ENCODE measurements at regions not wholly inside any gene's neighbourhood (a gene's known extent, or its start where the extent isn't known, plus 50 kb on each side); places are given as distances from the start of the nearest gene placed in this dataset.
A peak's percentile ranks its signal among the peaks of the same experiment; 100 is the strongest.

GRCh38 chr4:104064646-104065577 is 345.1 kb upstream of the TACR3 start:
- H3K27me3 Mint-ChIP-seq (ENCODE audit: insufficient read depth), result no peaks in the 10 kb centered on the region
- 80 to 91% methylated on average over 4 to 7 of the region's 8 CpGs for WGBS, 2 experiments (ENCODE audit: insufficient coverage in 1 of 2, insufficient read length in 1 of 2)
- no peak overlapping the region for H3K27ac ChIP-seq (ENCODE audit: low read depth, low read length)
- peak; percentile 92 for TF ChIP-seq CTCF (conservative IDR thresholded peaks at IDR 0.05)
- no peaks in the 10 kb centered on the region for H3K9me3 ChIP-seq (ENCODE audit: control insufficient read depth, low read length)
- H3K4me3 Mint-ChIP-seq, result no peak overlapping the region
- no peak overlapping the region for H3K9ac ChIP-seq (ENCODE audit: extremely low read depth, low read length, poor library complexity, severe bottlenecking)
- peak; percentile 81 for DNase-seq
- H3K4me3 ChIP-seq (ENCODE audit: low read length), result no peak overlapping the region
- no peaks in the 10 kb centered on the region for H3K9me3 Mint-ChIP-seq
- H3K27me3 ChIP-seq (ENCODE audit: control insufficient read depth, insufficient read depth, low read length, poor library complexity, severe bottlenecking), result no peaks in the 10 kb centered on the region
- H3K4me1 ChIP-seq (ENCODE audit: control insufficient read depth, insufficient read depth, low read length), result no peaks in the 10 kb centered on the region
- peaks cover 1% of the 10 kb centered on the region for H3K4me1 Mint-ChIP-seq
- no peaks in the 10 kb centered on the region for H3K36me3 ChIP-seq (ENCODE audit: control insufficient read depth, insufficient read depth, low read length)
- no peak overlapping the region for H3K27ac Mint-ChIP-seq
- no peaks in the 10 kb centered on the region for H3K36me3 Mint-ChIP-seq (ENCODE audit: low read depth)

- Mint-ChIP-seq H3K27ac (no peak overlapping the region), H3K4me1 (peaks cover 1% of the 10 kb centered on the region), H3K4me3 (no peak overlapping the region), H3K36me3 (ENCODE audit: low read depth) (no peaks in the 10 kb centered on the region), H3K9me3 (no peaks in the 10 kb centered on the region), H3K27me3 (ENCODE audit: insufficient read depth) (no peaks in the 10 kb centered on the region)
- no peak for DNase-seq
- Histone ChIP-seq H3K27ac (ENCODE audit: low read depth, low read length) (no peak overlapping the region), H3K9me3 (ENCODE audit: control insufficient read depth, low read length) (no peaks in the 10 kb centered on the region), H3K9ac (ENCODE audit: extremely low read depth, low read length, poor library complexity, severe bottlenecking) (no peak overlapping the region), H3K36me3 (ENCODE audit: control insufficient read depth, insufficient read depth, low read length) (no peaks in the 10 kb centered on the region), H3K27me3 (ENCODE audit: control insufficient read depth, insufficient read depth, low read length, poor library complexity, severe bottlenecking) (no peaks in the 10 kb centered on the region), H3K4me1 (ENCODE audit: control insufficient read depth, insufficient read depth, low read length) (no peaks in the 10 kb centered on the region), H3K4me3 (ENCODE audit: low read length) (no peak overlapping the region)
- 80 to 93% methylated on average over 2 of the region's 2 CpGs for WGBS, 2 experiments (ENCODE audit: insufficient coverage in 1 of 2, insufficient read length in 1 of 2)
- TF ChIP-seq CTCF (conservative IDR thresholded peaks at IDR 0.05), result no peak
These were observed 343.6 kb upstream of the TACR3 start for GRCh38 chr4:104063341-104063740.

GRCh38 chr4:104044369-104044768 is 324.6 kb upstream of the TACR3 start:
- DNase-seq, result no peak
- H3K27ac ChIP-seq (ENCODE audit: low read depth, low read length), result no peak overlapping the region
- Mint-ChIP-seq H3K9me3 (no peaks in the 10 kb centered on the region), H3K4me1 (peaks cover under 1% of the 10 kb centered on the region), H3K36me3 (ENCODE audit: low read depth) (no peaks in the 10 kb centered on the region), H3K27ac (no peak overlapping the region), H3K27me3 (ENCODE audit: insufficient read depth) (no peaks in the 10 kb centered on the region), H3K4me3 (no peak overlapping the region)
- H3K9me3 ChIP-seq (ENCODE audit: control insufficient read depth, low read length), result no peaks in the 10 kb centered on the region
- no peak overlapping the region for H3K4me3 ChIP-seq (ENCODE audit: low read length)
- H3K9ac ChIP-seq (ENCODE audit: extremely low read depth, low read length, poor library complexity, severe bottlenecking), result no peak overlapping the region
- no peaks in the 10 kb centered on the region for H3K4me1 ChIP-seq (ENCODE audit: control insufficient read depth, insufficient read depth, low read length)
- WGBS, 2 experiments (ENCODE audit: insufficient coverage in 1 of 2, insufficient read length in 1 of 2), result 83 to 100% methylated on average over 1 to 2 of the region's 3 CpGs
- H3K27me3 ChIP-seq (ENCODE audit: control insufficient read depth, insufficient read depth, low read length, poor library complexity, severe bottlenecking), result no peaks in the 10 kb centered on the region
- H3K36me3 ChIP-seq (ENCODE audit: control insufficient read depth, insufficient read depth, low read length), result no peaks in the 10 kb centered on the region
- no peak for TF ChIP-seq CTCF (conservative IDR thresholded peaks at IDR 0.05)
